Mucosa of descending colon (tissue), 3 donors: ENCODE measurements at regions not wholly inside any gene's neighbourhood (a gene's known extent, or its start where the extent isn't known, plus 50 kb on each side); places are given as distances from the start of the nearest gene placed in this dataset.

ENCODE experiments used
- ATAC-seq: fragments of 200-7000 bp; cut with Tn5 transposase; one replicate; pipeline ENCODE4 v1.9.1; 2020; ENCODE audit warnings: mild to moderate bottlenecking, moderate library complexity
- DNase-seq, 3 donors: peaks; one replicate each; pipeline ENCODE4 v3.0.0-alpha.2; 2020
- H3K36me3 ChIP-seq: fragments of 200-600 bp; one replicate; pipeline ENCODE4 v1.8.0; 2021; ENCODE audit warnings: low read depth, mild to moderate bottlenecking
- H3K4me1 ChIP-seq: fragments of 200-600 bp; one replicate; pipeline ENCODE4 v1.8.0; 2021; ENCODE audit warnings: low read depth, mild to moderate bottlenecking
- H3K4me3 ChIP-seq: fragments of 200-600 bp; one replicate; pipeline ENCODE4 v1.8.0; 2021; ENCODE audit warnings: mild to moderate bottlenecking
- H3K9me3 ChIP-seq: fragments of 200-600 bp; one replicate; pipeline ENCODE4 v1.8.0; 2021; ENCODE audit warnings: mild to moderate bottlenecking
- CTCF ChIP-seq: fragments of 200-600 bp; IDR thresholded peaks from one replicate; pipeline ENCODE4 v1.8.0; 2022; ENCODE audit warnings: antibody characterized with exemption, mild to moderate bottlenecking
- intact Hi-C, 2 donors: fragments of 100-400 bp; cut with DNase I in 1 of 2; cut with micrococcal nuclease in 1 of 2; formaldehyde crosslinking; loops; one replicate each; pipeline versions ENCODE4 v1.11.0 to v1.11.1; 2022; cut with DNase I, micrococcal nuclease
- donor health status: DM: no; HTN: no; CAD: no; lungs with moderate emphysema.
- donor health status: DM: no; HTN: no; CAD: no.
- donor health status: DM: no; HTN: yes; CAD: no.

- TF ChIP-seq CTCF: no peak
- Histone ChIP-seq H3K36me3 (no peaks in the 10 kb centered on the region), H3K4me3 (no peak overlapping the region), H3K4me1 (no peaks in the 10 kb centered on the region), H3K9me3 (no peaks in the 10 kb centered on the region)
- intact Hi-C loops: no loop called here
- DNase-seq (no peak), ATAC-seq (no peak)
Measured at GRCh38 chr20:4449957-4450715, 201.0 kb upstream of the ADRA1D start.

- intact Hi-C loops: no loop called here
- ATAC-seq: no peak
- no peak for TF ChIP-seq CTCF
- no peak overlapping the region for H3K4me3 ChIP-seq
- no peaks in the 10 kb centered on the region for H3K36me3 ChIP-seq
- no peak for DNase-seq
- no peaks in the 10 kb centered on the region for H3K9me3 ChIP-seq
- H3K4me1 ChIP-seq: no peaks in the 10 kb centered on the region
Measured at GRCh38 chr20:4445784-4446183, 196.7 kb upstream of the ADRA1D start.

GRCh38 chr20:4445331-4445730 is 196.2 kb upstream of the ADRA1D start:
- no peaks in the 10 kb centered on the region for H3K4me1 ChIP-seq
- H3K4me3 ChIP-seq: no peak overlapping the region
- TF ChIP-seq CTCF: no peak
- intact Hi-C loops: no loop called here
- ATAC-seq (no peak), DNase-seq (no peak)
- no peaks in the 10 kb centered on the region for H3K9me3 ChIP-seq
- no peaks in the 10 kb centered on the region for H3K36me3 ChIP-seq

DNA sequence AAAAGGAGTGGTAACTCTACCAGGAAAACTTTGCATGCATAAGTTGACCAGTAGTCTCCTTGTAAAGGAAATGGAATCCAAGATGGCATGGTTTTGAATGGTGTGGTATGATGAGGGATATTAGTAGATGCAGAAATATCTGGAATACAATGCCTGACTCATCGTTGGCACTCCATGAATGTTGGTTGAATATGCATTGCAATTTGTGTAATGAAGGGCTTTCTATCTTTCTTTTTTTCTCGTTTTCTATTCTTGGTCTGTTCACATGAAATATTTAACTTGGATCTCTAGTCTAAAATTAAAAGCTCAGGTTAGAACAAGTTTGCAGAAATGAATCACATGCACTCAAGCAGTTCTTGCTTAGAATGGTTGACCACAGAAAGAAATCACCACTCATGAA is 195.3 kb upstream of the ADRA1D start:
- intact Hi-C loops: no loop called here
- TF ChIP-seq CTCF: no peak
- Histone ChIP-seq H3K36me3 (no peaks in the 10 kb centered on the region), H3K4me3 (no peak overlapping the region), H3K4me1 (no peaks in the 10 kb centered on the region), H3K9me3 (no peaks in the 10 kb centered on the region)
- ATAC-seq (no peak), DNase-seq (no peak)

- ATAC-seq (no peak), DNase-seq (no peak)
- intact Hi-C loops: no loop called here
- no peak overlapping the region for H3K4me3 ChIP-seq
- TF ChIP-seq CTCF: no peak
- H3K36me3 ChIP-seq: no peaks in the 10 kb centered on the region
- no peaks in the 10 kb centered on the region for H3K4me1 ChIP-seq
- no peaks in the 10 kb centered on the region for H3K9me3 ChIP-seq
Measured at GRCh38 chr20:4443016-4443415, 193.9 kb upstream of the ADRA1D start.

- TF ChIP-seq CTCF: no peak
- no peaks in the 10 kb centered on the region for H3K36me3 ChIP-seq
- intact Hi-C loops: no loop called here
- H3K4me3 ChIP-seq: no peak overlapping the region
- no peaks in the 10 kb centered on the region for H3K9me3 ChIP-seq
- ATAC-seq (no peak), DNase-seq (no peak)
- H3K4me1 ChIP-seq: no peaks in the 10 kb centered on the region
Measured at GRCh38 chr20:4441871-4442270, 192.8 kb upstream of the ADRA1D start.
